ENCODE measurements at regions not wholly inside any gene's neighbourhood (a gene's known extent, or its start where the extent isn't known, plus 50 kb on each side); places are given as distances from the start of the nearest gene placed in this dataset.

- no peak overlapping the region for H3K4me3 ChIP-seq (ENCODE audit: low read depth, low read length)
- no peak for TF ChIP-seq CTCF (IDR thresholded peaks at IDR 0.05; ENCODE audit: insufficient read depth, low read depth, low read length, missing control alignments)
- DNase-seq (ENCODE audit: low read depth), result peak; percentile 21
These were observed 73.1 kb upstream of the UMPS start for GRCh38 chr3:124657138-124657537.

GRCh38 chr3:124658270-124658669, 72.0 kb upstream of the UMPS start:
- no peak for DNase-seq (ENCODE audit: low read depth)
- no peak overlapping the region for H3K4me3 ChIP-seq (ENCODE audit: low read depth, low read length)
- TF ChIP-seq CTCF (IDR thresholded peaks at IDR 0.05; ENCODE audit: insufficient read depth, low read depth, low read length, missing control alignments), result no peak

GRCh38 chr3:124659175-124659574, 71.1 kb upstream of the UMPS start:
- H3K4me3 ChIP-seq (ENCODE audit: low read depth, low read length), result no peak overlapping the region
- TF ChIP-seq CTCF (IDR thresholded peaks at IDR 0.05; ENCODE audit: insufficient read depth, low read depth, low read length, missing control alignments), result no peak
- DNase-seq (ENCODE audit: low read depth), result no peak

- no peak for TF ChIP-seq CTCF (IDR thresholded peaks at IDR 0.05; ENCODE audit: insufficient read depth, low read depth, low read length, missing control alignments)
- no peak for DNase-seq (ENCODE audit: low read depth)
- no peak overlapping the region for H3K4me3 ChIP-seq (ENCODE audit: low read depth, low read length)
These were observed 69.7 kb upstream of the UMPS start for GRCh38 chr3:124660599-124660998.

GRCh38 chr3:124663690-124664089, 66.6 kb upstream of the UMPS start:
- H3K4me3 ChIP-seq (ENCODE audit: low read depth, low read length), result no peak overlapping the region
- no peak for DNase-seq (ENCODE audit: low read depth)
- no peak for TF ChIP-seq CTCF (IDR thresholded peaks at IDR 0.05; ENCODE audit: insufficient read depth, low read depth, low read length, missing control alignments)

GRCh38 chr3:124664804-124665203, 65.4 kb upstream of the UMPS start:
- no peak for TF ChIP-seq CTCF (IDR thresholded peaks at IDR 0.05; ENCODE audit: insufficient read depth, low read depth, low read length, missing control alignments)
- no peak for DNase-seq (ENCODE audit: low read depth)
- H3K4me3 ChIP-seq (ENCODE audit: low read depth, low read length), result no peak overlapping the region

- no peak for DNase-seq (ENCODE audit: low read depth)
- no peak for TF ChIP-seq CTCF (IDR thresholded peaks at IDR 0.05; ENCODE audit: insufficient read depth, low read depth, low read length, missing control alignments)
These were observed 64.2 kb upstream of the UMPS start for GRCh38 chr3:124666067-124666466.

More at GRCh38 chr3:124666067-124666466, 64.2 kb upstream of the UMPS start:
- H3K4me3 ChIP-seq (ENCODE audit: low read depth, low read length), result no peak overlapping the region
